T-cell (primary cell): ENCODE measurements at regions not wholly inside any gene's neighbourhood (a gene's known extent, or its start where the extent isn't known, plus 50 kb on each side); places are given as distances from the start of the nearest gene placed in this dataset.

Source experiments
- ATAC-seq, 4 experiments: fragments of 200-7000 bp in 3 of 4; fragments of 150-1000 bp in 1 of 4; cut with Tn5 transposase; replicated peaks in 1 of 4; 1 replicate in 3 of 4; 2 replicates in 1 of 4; pipeline ENCODE4 v1.10.0; 2021; ENCODE audit warnings: moderate library complexity in 3 of 4, mild to moderate bottlenecking in 2 of 4, moderate number of reproducible peaks in 1 of 4
- CTCF ChIA-PET, 2 donors: fragments of 300-600 bp; sonication (Branson Sonifier 250); formaldehyde crosslinking; loops; one replicate each; lab custom pipeline; 2022; ENCODE audit warnings: antibody characterized with exemption in 2 of 2; lab: Charles Lee
- POLR2A ChIA-PET, 2 donors: fragments of 300-600 bp; sonication (Branson Sonifier 250); formaldehyde crosslinking; loops; one replicate each; lab custom pipeline; 2022; ENCODE audit warnings: antibody characterized with exemption in 2 of 2; lab: Charles Lee
- DNase-seq, 35 experiments: peaks; one replicate each; pipeline versions ENCODE4 v3.0.0 to v3.0.0-alpha.2; 2013 to 2023
- H3K27ac ChIP-seq: one replicate; pipeline ENCODE4 v1.5.1; 2013; ENCODE audit warnings: low read length
- H3K27me3 ChIP-seq, 2 experiments: replicated peaks in 1 of 2; 1 replicate in 1 of 2; 2 replicates in 1 of 2; pipeline versions ENCODE4 v1.6.1 to v1.7.0; 2013; ENCODE audit warnings: low read length in 1 of 2, mixed read lengths in 1 of 2; ENCODE audit not compliant: control insufficient read depth in 2 of 2, insufficient read depth in 2 of 2; ENCODE audit errors: extremely low read depth in 1 of 2
- H3K36me3 ChIP-seq, 2 donors: 1 replicate in 1 of 2; 2 replicates in 1 of 2; pipeline versions ENCODE4 v1.6.1 to v1.7.0; 2013; ENCODE audit warnings: low read length in 1 of 2; ENCODE audit not compliant: control insufficient read depth in 2 of 2, insufficient read depth in 1 of 2; ENCODE audit errors: extremely low read depth in 1 of 2
- H3K4me1 ChIP-seq, 2 experiments: 1 replicate in 1 of 2; 2 replicates in 1 of 2; pipeline versions ENCODE4 v1.6.1 to v1.7.0; 2013; ENCODE audit warnings: low read length in 2 of 2, mixed read lengths in 1 of 2; ENCODE audit not compliant: insufficient read depth in 2 of 2, control insufficient read depth in 1 of 2; ENCODE audit errors: extremely low read depth in 1 of 2
- H3K4me3 ChIP-seq, 2 donors: 1 replicate in 1 of 2; 2 replicates in 1 of 2; pipeline versions ENCODE4 v1.5.1 to v1.7.0; 2013; ENCODE audit warnings: mild to moderate bottlenecking in 2 of 2, low read length in 1 of 2, moderate library complexity in 1 of 2; ENCODE audit not compliant: control insufficient read depth in 1 of 2; ENCODE audit errors: extremely low read depth in 1 of 2
- H3K9me3 ChIP-seq: 2 replicates; pipeline ENCODE4 v1.7.0; 2013
- H3K27ac Mint-ChIP-seq, 2 donors: one replicate each; pipeline ENCODE4 v1.8.0; 2020 to 2021; ENCODE audit warnings: mild to moderate bottlenecking in 2 of 2, mixed read lengths in 2 of 2
- H3K27me3 Mint-ChIP-seq, 2 donors: one replicate each; pipeline ENCODE4 v1.8.0; 2021 to 2022; ENCODE audit warnings: mixed read lengths in 2 of 2
- H3K36me3 Mint-ChIP-seq: one replicate; pipeline ENCODE4 v1.8.0; 2021; ENCODE audit warnings: mixed read lengths
- H3K4me1 Mint-ChIP-seq, 3 donors: one replicate each; pipeline ENCODE4 v1.8.0; 2020 to 2022; ENCODE audit warnings: mixed read lengths in 3 of 3, mild to moderate bottlenecking in 1 of 3
- H3K4me3 Mint-ChIP-seq, 3 donors: one replicate each; pipeline ENCODE4 v1.8.0; 2020 to 2022; ENCODE audit warnings: mild to moderate bottlenecking in 3 of 3, mixed read lengths in 3 of 3, moderate library complexity in 3 of 3
- H3K9me3 Mint-ChIP-seq, 3 donors: one replicate each; pipeline ENCODE4 v1.8.0; 2020 to 2022; ENCODE audit warnings: mixed read lengths in 3 of 3
- WGBS: methylation state at CpG from one replicate; pipeline ENCODE4 v1.1.5; 2013; ENCODE audit warnings: missing lambda C conversion rate; ENCODE audit not compliant: insufficient coverage; 5-methylcytosine and 5-hydroxymethylcytosine counted together

DNA sequence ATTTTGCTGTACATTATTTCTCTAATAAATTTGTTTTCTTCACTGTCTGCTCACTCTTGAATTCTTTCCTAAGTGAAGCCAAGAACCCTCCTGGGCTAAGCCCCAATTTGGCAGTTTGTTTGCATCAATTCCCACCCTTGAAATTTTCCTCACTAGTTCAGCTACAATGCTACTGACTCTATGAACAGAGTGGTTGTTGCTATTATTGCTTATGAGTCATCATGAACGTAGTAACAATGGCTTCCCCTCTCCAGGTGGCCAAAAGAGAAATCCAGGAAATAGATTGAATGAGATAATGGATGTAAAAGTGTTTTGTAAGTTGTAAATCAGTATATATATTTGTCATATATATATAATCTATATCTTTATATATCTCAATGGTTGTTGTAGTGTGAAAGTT, 193.0 kb downstream of the URB2 start:
- POLR2A ChIA-PET, result no interaction called here
- Histone ChIP-seq H3K4me1 (no peaks in the 10 kb centered on the region), H3K4me3 (no peak overlapping the region), H3K9me3 (no peaks in the 10 kb centered on the region), H3K27ac (no peak overlapping the region), H3K36me3 (no peaks in the 10 kb centered on the region), H3K27me3 (peaks cover 0 to 5% of the 10 kb centered on the region in 2 experiments)
- CTCF ChIA-PET, result no interaction called here
- Mint-ChIP-seq H3K9me3 (no peaks in the 10 kb centered on the region), H3K4me1 (no peaks in the 10 kb centered on the region), H3K4me3 (no peak overlapping the region), H3K27ac (no peak overlapping the region), H3K27me3 (peaks cover 5 to 10% of the 10 kb centered on the region in 2 donors), H3K36me3 (no peaks in the 10 kb centered on the region)
- ATAC-seq, result no peak
- no CpG with 5 or more reads among the region's 1 CpG for WGBS
- DNase-seq, result no peak

DNA sequence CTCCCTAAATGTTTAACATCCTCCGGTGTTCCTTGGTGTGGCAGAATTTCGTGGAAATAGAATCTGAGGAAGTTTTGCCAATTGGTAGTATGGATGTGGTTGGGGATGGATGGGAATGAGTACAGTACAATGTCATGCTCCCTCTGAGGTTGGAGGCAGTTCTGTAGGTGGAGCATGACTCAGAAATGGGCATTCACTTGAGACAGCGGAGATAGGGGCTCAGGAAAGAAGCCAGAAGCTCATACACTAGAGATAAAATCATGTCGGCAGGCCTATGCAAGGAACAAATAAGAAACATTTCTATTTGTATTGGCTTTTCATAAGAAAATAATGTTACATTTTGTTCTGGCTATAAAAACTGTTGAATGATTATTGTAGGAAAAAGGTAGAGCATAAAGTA, 196.0 kb downstream of the URB2 start:
- Histone ChIP-seq H3K27me3 (peaks cover 0 to 2% of the 10 kb centered on the region in 2 experiments), H3K36me3 (no peaks in the 10 kb centered on the region), H3K4me1 (no peaks in the 10 kb centered on the region), H3K27ac (no peak overlapping the region), H3K9me3 (no peaks in the 10 kb centered on the region), H3K4me3 (no peak overlapping the region)
- CTCF ChIA-PET, result no interaction called here
- ATAC-seq (no peak), DNase-seq (no peak)
- Mint-ChIP-seq H3K36me3 (no peaks in the 10 kb centered on the region), H3K9me3 (peaks cover 6 to 13% (median 9%) of the 10 kb centered on the region in 3 donors), H3K27me3 (peaks cover 2 to 6% of the 10 kb centered on the region in 2 donors), H3K4me3 (no peak overlapping the region), H3K27ac (no peak overlapping the region), H3K4me1 (no peaks in the 10 kb centered on the region)
- WGBS, result no CpG with 5 or more reads among the region's 4 CpGs
- POLR2A ChIA-PET, result no interaction called here

DNA sequence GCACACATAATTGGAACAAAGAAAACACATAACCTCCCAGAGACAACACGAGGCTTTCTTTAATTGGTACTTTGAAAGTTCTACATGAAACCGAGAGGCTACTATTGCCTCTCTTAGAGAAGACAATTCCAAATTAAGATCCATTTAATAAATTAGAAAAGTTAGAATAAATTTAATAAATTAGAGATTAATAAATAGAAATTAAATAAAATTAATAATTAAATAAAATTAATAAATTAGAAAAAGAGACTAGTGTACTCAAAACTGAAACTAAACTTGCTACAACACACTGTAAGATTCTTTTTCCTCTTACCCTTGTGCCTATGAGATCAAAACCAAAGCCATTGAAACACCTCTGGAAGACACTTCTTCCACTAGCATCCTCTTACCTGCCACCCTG, 199.0 kb downstream of the URB2 start:
- H3K36me3 Mint-ChIP-seq, result no peaks in the 10 kb centered on the region
- H3K27ac Mint-ChIP-seq, result no peak overlapping the region

DNA sequence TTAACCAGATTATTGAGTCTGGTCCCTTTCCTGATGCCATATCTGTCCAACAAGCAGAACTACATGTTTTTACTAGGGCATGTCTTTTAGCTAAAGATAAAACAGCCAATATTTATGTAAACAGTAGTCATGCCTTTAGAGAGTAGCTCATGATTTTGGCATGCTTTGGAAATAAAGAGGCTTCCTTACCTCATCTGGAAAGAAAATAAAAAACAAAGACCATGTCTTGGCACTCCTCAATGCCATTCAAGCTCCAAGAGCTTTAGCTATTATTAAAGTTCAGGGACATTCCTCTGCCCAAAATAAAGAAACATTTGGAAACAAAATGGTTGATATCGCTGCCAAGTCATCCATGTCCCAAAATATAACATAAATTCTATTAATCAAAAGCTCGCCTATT, 202.4 kb downstream of the URB2 start:
- H3K27ac Mint-ChIP-seq, result no peak overlapping the region
- H3K4me3 ChIP-seq, result no peak overlapping the region
- peaks cover 10 to 17% (median 12%) of the 10 kb centered on the region in 3 donors for H3K9me3 Mint-ChIP-seq
- peaks cover 13 to 14% of the 10 kb centered on the region in 2 donors for H3K27me3 Mint-ChIP-seq
- no peak overlapping the region for H3K4me3 Mint-ChIP-seq
- POLR2A ChIA-PET, result no interaction called here
- no peaks in the 10 kb centered on the region for H3K4me1 Mint-ChIP-seq
- H3K9me3 ChIP-seq, result no peaks in the 10 kb centered on the region
- no peak for DNase-seq
- H3K36me3 Mint-ChIP-seq, result no peaks in the 10 kb centered on the region
- H3K27ac ChIP-seq, result no peak overlapping the region
- no peaks in the 10 kb centered on the region for H3K27me3 ChIP-seq
- WGBS, result no CpG with 5 or more reads among the region's 2 CpGs
- no peak for ATAC-seq
- CTCF ChIA-PET, result no interaction called here
- no peaks in the 10 kb centered on the region for H3K36me3 ChIP-seq
- no peaks in the 10 kb centered on the region for H3K4me1 ChIP-seq

More for the DNA sequence above, 199.0 kb downstream of the URB2 start:
- ChIA-PET POLR2A (no interaction called here), CTCF (no interaction called here)
- no peaks in the 10 kb centered on the region for H3K36me3 ChIP-seq
- no peak for ATAC-seq
- Mint-ChIP-seq H3K9me3 (peaks cover 10 to 17% (median 12%) of the 10 kb centered on the region in 3 donors), H3K4me3 (no peak overlapping the region), H3K27me3 (peaks cover 3 to 4% of the 10 kb centered on the region in 2 donors), H3K4me1 (no peaks in the 10 kb centered on the region)
- WGBS, result no CpG with 5 or more reads among the region's 2 CpGs
- DNase-seq, result no peak
- H3K27ac ChIP-seq, result no peak overlapping the region
- no peaks in the 10 kb centered on the region for H3K27me3 ChIP-seq
- no peaks in the 10 kb centered on the region for H3K4me1 ChIP-seq
- H3K9me3 ChIP-seq, result no peaks in the 10 kb centered on the region
- no peak overlapping the region for H3K4me3 ChIP-seq

DNA sequence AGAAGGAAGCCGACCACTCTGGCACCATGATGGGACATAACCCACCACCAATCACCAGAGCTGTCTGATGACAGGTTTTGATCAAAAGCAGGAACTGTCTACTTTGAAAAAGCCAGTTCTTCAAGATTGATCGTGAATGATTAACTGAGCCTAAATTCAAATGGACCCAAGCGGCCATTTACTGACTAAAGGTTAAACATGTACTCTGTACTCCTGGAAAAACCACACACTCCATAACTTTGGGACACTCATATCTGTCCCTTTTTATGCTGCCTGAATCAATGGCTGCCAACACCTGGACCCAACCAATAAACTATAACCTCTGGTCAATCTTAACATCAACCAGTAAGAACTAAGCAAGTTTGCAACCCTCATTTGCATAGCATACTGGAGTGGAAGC, 206.6 kb downstream of the URB2 start:
- WGBS, result 93% methylated on average over 2 of the region's 3 CpGs
- H3K4me1 Mint-ChIP-seq, result no peaks in the 10 kb centered on the region

DNA sequence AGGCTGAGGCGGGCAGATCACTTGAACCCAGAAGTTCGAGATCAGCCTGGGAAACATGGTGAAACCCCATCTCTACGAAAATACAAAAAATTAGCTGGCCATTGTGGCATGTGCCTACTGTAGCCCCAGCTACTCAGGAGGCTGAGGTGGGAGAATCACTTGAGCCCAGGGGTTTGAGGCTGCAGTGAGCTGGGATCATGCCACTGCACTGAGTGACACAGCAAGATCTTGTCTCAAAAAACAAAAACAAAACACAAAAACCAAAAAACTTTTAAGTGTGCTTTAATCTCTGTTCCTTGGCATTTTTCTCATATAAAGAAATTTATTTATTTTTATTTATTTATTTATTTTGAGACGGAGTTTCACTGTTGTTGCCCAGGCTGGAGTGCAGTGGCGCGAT, 208.2 kb downstream of the URB2 start:
- H3K4me1 ChIP-seq, result no peaks in the 10 kb centered on the region

More for the DNA sequence above, 206.6 kb downstream of the URB2 start:
- H3K4me3 Mint-ChIP-seq, result no peak overlapping the region
- POLR2A ChIA-PET, result no interaction called here
- Histone ChIP-seq H3K27ac (no peak overlapping the region), H3K9me3 (no peaks in the 10 kb centered on the region), H3K4me1 (no peaks in the 10 kb centered on the region), H3K4me3 (no peak overlapping the region), H3K36me3 (no peaks in the 10 kb centered on the region), H3K27me3 (no peaks in the 10 kb centered on the region)
- peaks cover 20 to 21% of the 10 kb centered on the region in 2 donors for H3K27me3 Mint-ChIP-seq
- no peaks in the 10 kb centered on the region for H3K36me3 Mint-ChIP-seq
- ATAC-seq (no peak), DNase-seq (no peak)
- H3K27ac Mint-ChIP-seq, result no peak overlapping the region
- CTCF ChIA-PET, result no interaction called here
- H3K9me3 Mint-ChIP-seq, result no peaks in the 10 kb centered on the region

DNA sequence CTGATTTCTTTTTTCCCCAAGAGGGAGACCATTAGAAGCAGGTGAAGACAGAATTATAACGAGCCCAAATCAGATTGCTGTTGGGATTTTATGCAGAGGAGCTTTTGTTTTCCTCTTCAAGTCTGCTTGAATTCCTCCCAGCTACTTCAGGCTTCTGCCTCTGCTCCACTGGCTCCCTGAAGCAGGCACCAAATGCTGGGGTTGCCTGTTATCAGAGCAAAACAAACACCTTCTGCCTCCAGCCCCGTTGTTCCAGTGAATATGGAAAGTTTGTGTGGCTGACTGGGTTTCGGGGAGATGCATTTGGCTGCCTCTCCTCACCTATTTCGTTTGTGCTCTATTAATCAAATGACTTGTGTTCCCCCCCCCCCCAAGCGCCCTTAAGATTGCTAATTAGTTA, 209.2 kb downstream of the URB2 start:
- no peaks in the 10 kb centered on the region for H3K4me1 Mint-ChIP-seq
- POLR2A ChIA-PET, result no interaction called here
- Histone ChIP-seq H3K9me3 (no peaks in the 10 kb centered on the region), H3K27ac (no peak overlapping the region), H3K4me3 (no peak overlapping the region), H3K36me3 (no peaks in the 10 kb centered on the region), H3K27me3 (peaks cover 0 to 4% of the 10 kb centered on the region in 2 experiments), H3K4me1 (no peaks in the 10 kb centered on the region)
- no peaks in the 10 kb centered on the region for H3K9me3 Mint-ChIP-seq
- WGBS, result no CpG with 5 or more reads among the region's 5 CpGs
- no peaks in the 10 kb centered on the region for H3K36me3 Mint-ChIP-seq
- no peak overlapping the region for H3K27ac Mint-ChIP-seq
- ATAC-seq (no peak), DNase-seq (no peak)
- no peak overlapping the region for H3K4me3 Mint-ChIP-seq
- CTCF ChIA-PET, result no interaction called here
- H3K27me3 Mint-ChIP-seq, result peaks cover 22 to 34% of the 10 kb centered on the region in 2 donors

More for the DNA sequence above, 208.2 kb downstream of the URB2 start:
- DNase-seq (no peak), ATAC-seq (no peak)
- CTCF ChIA-PET, result no interaction called here
- Mint-ChIP-seq H3K9me3 (no peaks in the 10 kb centered on the region), H3K4me3 (no peak overlapping the region), H3K27me3 (peaks cover 22 to 28% of the 10 kb centered on the region in 2 donors), H3K4me1 (no peaks in the 10 kb centered on the region), H3K36me3 (no peaks in the 10 kb centered on the region), H3K27ac (no peak overlapping the region)
- 83% methylated on average over 5 of the region's 6 CpGs for WGBS
- no peaks in the 10 kb centered on the region for H3K9me3 ChIP-seq
- no peaks in the 10 kb centered on the region for H3K36me3 ChIP-seq
- H3K27ac ChIP-seq, result no peak overlapping the region
- H3K4me3 ChIP-seq, result no peak overlapping the region
- H3K27me3 ChIP-seq, result no peaks in the 10 kb centered on the region
- POLR2A ChIA-PET, result no interaction called here
